ENCODE measurements at regions not wholly inside any gene's neighbourhood (a gene's known extent, or its start where the extent isn't known, plus 50 kb on each side); places are given as distances from the start of the nearest gene placed in this dataset.

- TF ChIP-seq EZH2phosphoT487 (IDR thresholded peaks at IDR 0.05; ENCODE audit: borderline replicate concordance) (no peak), CTCF (conservative IDR thresholded peaks at IDR 0.05; ENCODE audit: low read length) (no peak)
These were observed 90.5 kb upstream of the MAPK4 start for GRCh38 chr18:50469380-50469781.

All from Loucy (cell line).